ENCODE measurements at regions not wholly inside any gene's neighbourhood (a gene's known extent, or its start where the extent isn't known, plus 50 kb on each side); places are given as distances from the start of the nearest gene placed in this dataset.

DNA sequence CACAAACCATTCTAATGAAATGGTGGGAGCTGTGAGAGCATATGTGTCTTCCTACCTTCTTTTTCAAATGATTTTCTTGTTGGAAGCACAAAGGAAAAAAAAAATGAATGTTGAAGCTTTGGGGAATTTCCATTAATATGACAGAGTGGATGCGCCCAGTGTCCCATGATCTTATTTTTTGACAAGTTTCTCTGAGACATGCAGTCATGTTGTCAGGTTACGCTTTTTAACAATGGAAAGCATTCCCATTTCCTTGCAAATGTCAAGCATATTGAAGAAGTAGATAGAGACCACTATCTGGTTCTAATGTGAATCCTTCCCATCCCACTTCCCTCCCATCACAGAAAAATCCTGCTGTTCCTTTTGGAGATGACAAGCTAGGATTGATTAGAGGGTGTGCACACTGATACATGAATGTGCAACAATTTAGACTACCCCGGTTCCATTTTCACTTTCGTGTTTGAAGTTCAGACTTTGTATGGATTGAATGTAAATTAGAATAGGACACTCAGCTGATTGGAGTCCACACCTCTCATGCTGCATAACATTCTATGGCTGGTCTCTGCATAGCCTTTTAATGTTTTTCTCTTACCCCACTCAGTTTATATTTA, 919.4 kb downstream of the TLE4 start:
- TF ChIP-seq FOS (IDR thresholded peaks at IDR 0.05; ENCODE audit: borderline replicate concordance, insufficient read depth, low read length), result no peak
- no peak for TF ChIP-seq JUN (IDR thresholded peaks at IDR 0.05; ENCODE audit: borderline replicate concordance, insufficient read depth, insufficient read length, low read depth)
- TF ChIP-seq, protein P1, sequence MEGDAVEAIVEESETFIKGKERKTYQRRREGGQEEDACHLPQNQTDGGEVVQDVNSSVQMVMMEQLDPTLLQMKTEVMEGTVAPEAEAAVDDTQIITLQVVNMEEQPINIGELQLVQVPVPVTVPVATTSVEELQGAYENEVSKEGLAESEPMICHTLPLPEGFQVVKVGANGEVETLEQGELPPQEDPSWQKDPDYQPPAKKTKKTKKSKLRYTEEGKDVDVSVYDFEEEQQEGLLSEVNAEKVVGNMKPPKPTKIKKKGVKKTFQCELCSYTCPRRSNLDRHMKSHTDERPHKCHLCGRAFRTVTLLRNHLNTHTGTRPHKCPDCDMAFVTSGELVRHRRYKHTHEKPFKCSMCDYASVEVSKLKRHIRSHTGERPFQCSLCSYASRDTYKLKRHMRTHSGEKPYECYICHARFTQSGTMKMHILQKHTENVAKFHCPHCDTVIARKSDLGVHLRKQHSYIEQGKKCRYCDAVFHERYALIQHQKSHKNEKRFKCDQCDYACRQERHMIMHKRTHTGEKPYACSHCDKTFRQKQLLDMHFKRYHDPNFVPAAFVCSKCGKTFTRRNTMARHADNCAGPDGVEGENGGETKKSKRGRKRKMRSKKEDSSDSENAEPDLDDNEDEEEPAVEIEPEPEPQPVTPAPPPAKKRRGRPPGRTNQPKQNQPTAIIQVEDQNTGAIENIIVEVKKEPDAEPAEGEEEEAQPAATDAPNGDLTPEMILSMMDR (IDR thresholded peaks at IDR 0.05; ENCODE audit: extremely low read depth in 1 of 2, insufficient read depth in 1 of 2, low read depth in 1 of 2, low read length in 2 of 2), result no peak
- TF ChIP-seq POLR2AphosphoS5 (IDR thresholded peaks at IDR 0.05; ENCODE audit: insufficient read depth, low read depth, low read length), result no peak
- TF ChIP-seq GATA2 (IDR thresholded peaks at IDR 0.05; ENCODE audit: insufficient read depth, insufficient read length, low read depth, low read length), result no peak
- FAIRE-seq, result no peak
- H4K20me1 ChIP-seq (replicated peaks; ENCODE audit: control insufficient read depth, extremely low read depth, insufficient read depth, low read length), result no peaks in the 10 kb centered on the region
- ChIA-PET POLR2A (no interaction called here), CTCF (no interaction called here)
- no peaks in the 10 kb centered on the region for H3K36me3 ChIP-seq (ENCODE audit: control insufficient read depth in 2 of 2, extremely low read depth in 1 of 2, insufficient read depth in 2 of 2, low read length in 2 of 2)
- no peaks in the 10 kb centered on the region for H3K4me1 ChIP-seq (ENCODE audit: control insufficient read depth, extremely low read depth, insufficient read depth, low read length)
- H3K9ac ChIP-seq (replicated peaks; ENCODE audit: extremely low read depth, insufficient read depth, low read length), result no peak overlapping the region
- no TSS peak for BruUV-seq (replicated peaks)
- H3K27me3 ChIP-seq (ENCODE audit: control insufficient read depth in 2 of 2, insufficient read depth in 2 of 2, low read length in 2 of 2), result no peaks in the 10 kb centered on the region
- H2AFZ ChIP-seq (ENCODE audit: low read depth, low read length), result no peak overlapping the region
- no peak overlapping the region for H3K4me3 ChIP-seq (replicated peaks in 1 of 3; ENCODE audit: insufficient read depth in 1 of 3, low read depth in 1 of 3, low read length in 3 of 3)
- intact Hi-C loops (cut with micrococcal nuclease) (no loop called here), dilution Hi-C loops (cut with MboI; ENCODE audit: extremely low pct_ligation_motif_present, low sequenced_read_pairs) (no loop called here)
- DNase-seq (ENCODE audit: low read depth, low spot score), result no peak
- H3K4me2 ChIP-seq (ENCODE audit: insufficient read depth, low read length), result no peak overlapping the region
- H3K9me1 ChIP-seq (replicated peaks; ENCODE audit: control insufficient read depth, extremely low read depth, insufficient read depth, low read length), result no peaks in the 10 kb centered on the region
- no peaks in the 10 kb centered on the region for H3K79me2 ChIP-seq (ENCODE audit: control insufficient read depth, insufficient read depth, low read length)
- no peaks in the 10 kb centered on the region for H3K9me3 ChIP-seq (replicated peaks; ENCODE audit: control insufficient read depth, insufficient read depth, low read length)
- H3K27ac ChIP-seq (ENCODE audit: insufficient read depth, low read depth, low read length), result no peak overlapping the region

DNA sequence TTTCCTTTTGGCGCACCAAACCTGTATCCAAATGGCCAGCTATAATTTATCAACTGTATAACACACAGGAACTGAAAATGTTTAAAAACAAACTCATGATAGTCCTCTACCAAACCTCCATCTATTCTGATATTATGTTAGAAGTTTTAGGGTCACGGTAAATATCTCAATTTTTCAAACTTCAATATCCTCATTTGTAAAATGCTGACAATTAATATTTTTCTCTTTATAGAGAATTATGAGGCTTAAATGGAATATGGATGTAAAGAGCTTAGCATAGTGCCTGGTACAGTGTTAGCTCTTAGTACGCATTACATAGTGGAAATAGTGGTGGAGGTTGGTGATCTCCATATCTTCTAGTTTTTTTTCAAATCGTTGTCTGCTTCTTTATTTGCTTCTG, 917.6 kb downstream of the TLE4 start:
- no peak overlapping the region for H3K4me2 ChIP-seq (ENCODE audit: insufficient read depth, low read length)
- no peak overlapping the region for H3K27ac ChIP-seq (ENCODE audit: insufficient read depth, low read depth, low read length)
- H3K79me2 ChIP-seq (ENCODE audit: control insufficient read depth, insufficient read depth, low read length), result no peaks in the 10 kb centered on the region
- TF ChIP-seq JUN (IDR thresholded peaks at IDR 0.05; ENCODE audit: borderline replicate concordance, insufficient read depth, insufficient read length, low read depth) (no peak), POLR2AphosphoS5 (IDR thresholded peaks at IDR 0.05; ENCODE audit: insufficient read depth, low read depth, low read length) (no peak), MYC (IDR thresholded peaks at IDR 0.05; ENCODE audit: low read depth, low read length) (no peak), POLR2A (IDR thresholded peaks at IDR 0.05; ENCODE audit: low read depth, low read length) (no peak), EZH2 (IDR thresholded peaks at IDR 0.05; ENCODE audit: borderline replicate concordance, low read depth, low read length, severe bottlenecking) (no peak), FOS (IDR thresholded peaks at IDR 0.05; ENCODE audit: borderline replicate concordance, insufficient read depth, low read length) (no peak), GATA2 (IDR thresholded peaks at IDR 0.05; ENCODE audit: insufficient read depth, insufficient read length, low read depth, low read length) (no peak)
- TF ChIP-seq, protein P2, sequence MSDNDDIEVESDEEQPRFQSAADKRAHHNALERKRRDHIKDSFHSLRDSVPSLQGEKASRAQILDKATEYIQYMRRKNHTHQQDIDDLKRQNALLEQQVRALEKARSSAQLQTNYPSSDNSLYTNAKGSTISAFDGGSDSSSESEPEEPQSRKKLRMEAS (IDR thresholded peaks at IDR 0.05; ENCODE audit: insufficient read depth, insufficient read length), result no peak
- TF ChIP-seq, protein P1 (IDR thresholded peaks at IDR 0.05; ENCODE audit: extremely low read depth in 1 of 2, insufficient read depth in 1 of 2, low read depth in 1 of 2, low read length in 2 of 2), result no peak
- no peak overlapping the region for H3K9ac ChIP-seq (replicated peaks; ENCODE audit: extremely low read depth, insufficient read depth, low read length)
- no peaks in the 10 kb centered on the region for H3K9me3 ChIP-seq (replicated peaks; ENCODE audit: control insufficient read depth, insufficient read depth, low read length)
- H3K36me3 ChIP-seq (ENCODE audit: control insufficient read depth in 2 of 2, extremely low read depth in 1 of 2, insufficient read depth in 2 of 2, low read length in 2 of 2), result no peaks in the 10 kb centered on the region
- H4K20me1 ChIP-seq (replicated peaks; ENCODE audit: control insufficient read depth, extremely low read depth, insufficient read depth, low read length), result no peaks in the 10 kb centered on the region
- H3K4me1 ChIP-seq (ENCODE audit: control insufficient read depth, extremely low read depth, insufficient read depth, low read length), result no peaks in the 10 kb centered on the region
- dilution Hi-C loops (cut with MboI; ENCODE audit: extremely low pct_ligation_motif_present, low sequenced_read_pairs), result no loop called here
- H3K4me3 ChIP-seq (replicated peaks in 1 of 3; ENCODE audit: insufficient read depth in 1 of 3, low read depth in 1 of 3, low read length in 3 of 3), result no peak overlapping the region
- no TSS peak for BruUV-seq (replicated peaks)
- H3K27me3 ChIP-seq (ENCODE audit: control insufficient read depth in 2 of 2, insufficient read depth in 2 of 2, low read length in 2 of 2), result no peaks in the 10 kb centered on the region
- no peak overlapping the region for H2AFZ ChIP-seq (ENCODE audit: low read depth, low read length)
- FAIRE-seq, result no peak
- ChIA-PET CTCF (interaction anchor here (1.4 kb wide), 1 partner anchor 19 kb away, joined by 3 read pairs; no protein-coding TSS in a partner anchor), POLR2A (no interaction called here)
- intact Hi-C loops (cut with micrococcal nuclease), result no loop called here
- no peak for DNase-seq (ENCODE audit: low read depth, low spot score)
- no peaks in the 10 kb centered on the region for H3K9me1 ChIP-seq (replicated peaks; ENCODE audit: control insufficient read depth, extremely low read depth, insufficient read depth, low read length)
